H4 (cell line): ENCODE measurements at regions not wholly inside any gene's neighbourhood (a gene's known extent, or its start where the extent isn't known, plus 50 kb on each side); places are given as distances from the start of the nearest gene placed in this dataset.
"Not testable (repeated sequence)": the region's sequence is repeated elsewhere in the genome, so short reads cannot be mapped to it uniquely, and the experiment has no call there.

ENCODE experiments used
- DNase-seq: peaks from one replicate; pipeline ENCODE4 v3.0.0-alpha.2; 2015; ENCODE audit warnings: low spot score

GRCh38 chr7:91565499-91566401 is 301.5 kb downstream of the FZD1 start:
- DNase-seq: no peak

GRCh38 chr7:91566402-91566732 is 302.1 kb downstream of the FZD1 start:
- no peak for DNase-seq

GRCh38 chr7:91567081-91568012 is 303.1 kb downstream of the FZD1 start:
- DNase-seq: no peak

- no peak for DNase-seq
These were observed 303.9 kb downstream of the FZD1 start for GRCh38 chr7:91568138-91568537.

GRCh38 chr7:91569728-91570457 is 305.7 kb downstream of the FZD1 start:
- no peak for DNase-seq

- no peak for DNase-seq
These were observed 306.3 kb downstream of the FZD1 start for GRCh38 chr7:91570560-91570959.

GRCh38 chr7:91571601-91572000 is 307.4 kb downstream of the FZD1 start:
- no peak for DNase-seq

- DNase-seq: no peak
These were observed 307.1 kb downstream of the MTERF1 start for GRCh38 chr7:91573405-91573804.

GRCh38 chr7:91576459-91576858 is 304.0 kb downstream of the MTERF1 start:
- not testable (repeated sequence) for DNase-seq

GRCh38 chr7:91579837-91580236 is 300.7 kb downstream of the MTERF1 start:
- DNase-seq: no peak

GRCh38 chr7:91582799-91583477 is 297.6 kb downstream of the MTERF1 start:
- DNase-seq: no peak

GRCh38 chr7:91596287-91596686 is 284.2 kb downstream of the MTERF1 start:
- DNase-seq: no peak

GRCh38 chr7:91598791-91599190 is 281.7 kb downstream of the MTERF1 start:
- no peak for DNase-seq

- DNase-seq: no peak
These were observed 280.4 kb downstream of the MTERF1 start for GRCh38 chr7:91600112-91600511.

GRCh38 chr7:91603707-91604106 is 276.8 kb downstream of the MTERF1 start:
- DNase-seq: no peak

GRCh38 chr7:91608606-91609005 is 271.9 kb downstream of the MTERF1 start:
- DNase-seq: no peak

GRCh38 chr7:91609525-91609924 is 271.0 kb downstream of the MTERF1 start:
- DNase-seq: no peak

GRCh38 chr7:91614431-91614830 is 266.1 kb downstream of the MTERF1 start:
- no peak for DNase-seq

GRCh38 chr7:91618776-91619765 is 261.4 kb downstream of the MTERF1 start:
- DNase-seq: no peak

- no peak for DNase-seq
These were observed 259.7 kb downstream of the MTERF1 start for GRCh38 chr7:91620827-91621226.
